ENCODE measurements at regions not wholly inside any gene's neighbourhood (a gene's known extent, or its start where the extent isn't known, plus 50 kb on each side); places are given as distances from the start of the nearest gene placed in this dataset.

GRCh38 chr6:112560651-112561050, 213.5 kb downstream of the RFPL4B start:
- Histone ChIP-seq H3K9me2 (replicated peaks; ENCODE audit: insufficient read depth, low read length) (no peaks in the 10 kb centered on the region), H2AFZ (ENCODE audit: low read length) (no peak overlapping the region), H4K20me1 (ENCODE audit: insufficient read depth, low read length) (no peaks in the 10 kb centered on the region), H3K27me3 (replicated peaks; ENCODE audit: insufficient read depth, low read length) (no peaks in the 10 kb centered on the region), H3K4me1 (ENCODE audit: low read length) (no peaks in the 10 kb centered on the region), H3K79me2 (ENCODE audit: low read length) (no peaks in the 10 kb centered on the region), H3K9me3 (replicated peaks; ENCODE audit: insufficient read depth, low read length) (no peaks in the 10 kb centered on the region), H3K9ac (ENCODE audit: low read length) (no peak overlapping the region), H3K4me2 (ENCODE audit: low read depth, low read length) (no peak overlapping the region), H3K4me3 (ENCODE audit: low read length) (no peak overlapping the region), H3F3A (ENCODE audit: insufficient read depth, low read length) (no peaks in the 10 kb centered on the region), H3K36me3 (replicated peaks; ENCODE audit: insufficient read depth, low read length) (no peaks in the 10 kb centered on the region), H3K27ac (ENCODE audit: low read length) (no peak overlapping the region)
- TF ChIP-seq, protein P1, sequence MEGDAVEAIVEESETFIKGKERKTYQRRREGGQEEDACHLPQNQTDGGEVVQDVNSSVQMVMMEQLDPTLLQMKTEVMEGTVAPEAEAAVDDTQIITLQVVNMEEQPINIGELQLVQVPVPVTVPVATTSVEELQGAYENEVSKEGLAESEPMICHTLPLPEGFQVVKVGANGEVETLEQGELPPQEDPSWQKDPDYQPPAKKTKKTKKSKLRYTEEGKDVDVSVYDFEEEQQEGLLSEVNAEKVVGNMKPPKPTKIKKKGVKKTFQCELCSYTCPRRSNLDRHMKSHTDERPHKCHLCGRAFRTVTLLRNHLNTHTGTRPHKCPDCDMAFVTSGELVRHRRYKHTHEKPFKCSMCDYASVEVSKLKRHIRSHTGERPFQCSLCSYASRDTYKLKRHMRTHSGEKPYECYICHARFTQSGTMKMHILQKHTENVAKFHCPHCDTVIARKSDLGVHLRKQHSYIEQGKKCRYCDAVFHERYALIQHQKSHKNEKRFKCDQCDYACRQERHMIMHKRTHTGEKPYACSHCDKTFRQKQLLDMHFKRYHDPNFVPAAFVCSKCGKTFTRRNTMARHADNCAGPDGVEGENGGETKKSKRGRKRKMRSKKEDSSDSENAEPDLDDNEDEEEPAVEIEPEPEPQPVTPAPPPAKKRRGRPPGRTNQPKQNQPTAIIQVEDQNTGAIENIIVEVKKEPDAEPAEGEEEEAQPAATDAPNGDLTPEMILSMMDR (IDR thresholded peaks at IDR 0.05; ENCODE audit: low read length): no peak
- TF ChIP-seq EZH2phosphoT487 (IDR thresholded peaks at IDR 0.05; ENCODE audit: low read length) (no peak), EZH2 (optimal IDR thresholded peaks at IDR 0.05; ENCODE audit: low read depth, low read length) (no peak)
- DNase-seq: no peak

GRCh38 chr6:112562301-112563231, 215.4 kb downstream of the RFPL4B start:
- no peak overlapping the region for H3K9ac ChIP-seq (ENCODE audit: low read length)
- no peaks in the 10 kb centered on the region for H3F3A ChIP-seq (ENCODE audit: insufficient read depth, low read length)
- no peak overlapping the region for H3K27ac ChIP-seq (ENCODE audit: low read length)
- H3K79me2 ChIP-seq (ENCODE audit: low read length): no peaks in the 10 kb centered on the region
- H2AFZ ChIP-seq (ENCODE audit: low read length): no peak overlapping the region
- no peaks in the 10 kb centered on the region for H3K9me2 ChIP-seq (replicated peaks; ENCODE audit: insufficient read depth, low read length)
- no peak overlapping the region for H3K4me3 ChIP-seq (ENCODE audit: low read length)
- no peaks in the 10 kb centered on the region for H3K27me3 ChIP-seq (replicated peaks; ENCODE audit: insufficient read depth, low read length)
- H3K4me2 ChIP-seq (ENCODE audit: low read depth, low read length): no peak overlapping the region
- no peaks in the 10 kb centered on the region for H3K9me3 ChIP-seq (replicated peaks; ENCODE audit: insufficient read depth, low read length)
- no peaks in the 10 kb centered on the region for H3K36me3 ChIP-seq (replicated peaks; ENCODE audit: insufficient read depth, low read length)
- no peaks in the 10 kb centered on the region for H3K4me1 ChIP-seq (ENCODE audit: low read length)
- no peak for DNase-seq
- TF ChIP-seq EZH2 (optimal IDR thresholded peaks at IDR 0.05; ENCODE audit: low read depth, low read length): no peak
- no peak for TF ChIP-seq EZH2phosphoT487 (IDR thresholded peaks at IDR 0.05; ENCODE audit: low read length)
- TF ChIP-seq, protein P1 (IDR thresholded peaks at IDR 0.05; ENCODE audit: low read length): no peak
- H4K20me1 ChIP-seq (ENCODE audit: insufficient read depth, low read length): no peaks in the 10 kb centered on the region

DNA sequence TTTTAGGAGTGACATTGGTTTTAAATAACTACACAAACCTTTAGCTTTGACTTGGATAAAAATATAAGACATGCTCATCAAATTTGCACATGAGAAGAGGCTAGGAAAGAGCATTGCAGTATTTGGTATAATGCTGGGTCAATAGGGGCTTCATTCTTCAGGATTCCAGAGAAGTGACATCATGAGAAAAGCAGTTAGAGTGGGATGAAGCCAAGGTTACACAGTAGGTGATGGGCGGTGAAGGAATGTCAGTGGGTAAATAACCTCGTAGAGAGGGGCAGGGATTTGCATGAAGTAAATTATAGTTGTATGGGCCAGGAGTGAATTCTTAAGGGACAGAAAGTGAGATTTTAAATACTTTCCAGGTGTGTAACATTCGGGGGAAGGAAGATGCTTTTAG, 216.2 kb downstream of the RFPL4B start:
- Histone ChIP-seq H3K36me3 (replicated peaks; ENCODE audit: insufficient read depth, low read length) (no peaks in the 10 kb centered on the region), H2AFZ (ENCODE audit: low read length) (no peak overlapping the region), H3K27me3 (replicated peaks; ENCODE audit: insufficient read depth, low read length) (no peaks in the 10 kb centered on the region), H3K9me2 (replicated peaks; ENCODE audit: insufficient read depth, low read length) (no peaks in the 10 kb centered on the region), H3K79me2 (ENCODE audit: low read length) (no peaks in the 10 kb centered on the region), H3K4me2 (ENCODE audit: low read depth, low read length) (no peak overlapping the region), H3K4me3 (ENCODE audit: low read length) (no peak overlapping the region), H3K9me3 (replicated peaks; ENCODE audit: insufficient read depth, low read length) (no peaks in the 10 kb centered on the region), H3K9ac (ENCODE audit: low read length) (no peak overlapping the region), H3F3A (ENCODE audit: insufficient read depth, low read length) (no peaks in the 10 kb centered on the region), H4K20me1 (ENCODE audit: insufficient read depth, low read length) (no peaks in the 10 kb centered on the region), H3K4me1 (ENCODE audit: low read length) (no peaks in the 10 kb centered on the region), H3K27ac (ENCODE audit: low read length) (no peak overlapping the region)
- TF ChIP-seq, protein P1 (IDR thresholded peaks at IDR 0.05; ENCODE audit: low read length): no peak
- no peak for TF ChIP-seq EZH2 (optimal IDR thresholded peaks at IDR 0.05; ENCODE audit: low read depth, low read length)
- TF ChIP-seq EZH2phosphoT487 (IDR thresholded peaks at IDR 0.05; ENCODE audit: low read length): no peak
- DNase-seq: no peak

Measured in MM.1S (cell line).